ENCODE measurements at regions not wholly inside any gene's neighbourhood (a gene's known extent, or its start where the extent isn't known, plus 50 kb on each side); places are given as distances from the start of the nearest gene placed in this dataset.
"Not testable (repeated sequence)": the region's sequence is repeated elsewhere in the genome, so short reads cannot be mapped to it uniquely, and the experiment has no call there.

DNA sequence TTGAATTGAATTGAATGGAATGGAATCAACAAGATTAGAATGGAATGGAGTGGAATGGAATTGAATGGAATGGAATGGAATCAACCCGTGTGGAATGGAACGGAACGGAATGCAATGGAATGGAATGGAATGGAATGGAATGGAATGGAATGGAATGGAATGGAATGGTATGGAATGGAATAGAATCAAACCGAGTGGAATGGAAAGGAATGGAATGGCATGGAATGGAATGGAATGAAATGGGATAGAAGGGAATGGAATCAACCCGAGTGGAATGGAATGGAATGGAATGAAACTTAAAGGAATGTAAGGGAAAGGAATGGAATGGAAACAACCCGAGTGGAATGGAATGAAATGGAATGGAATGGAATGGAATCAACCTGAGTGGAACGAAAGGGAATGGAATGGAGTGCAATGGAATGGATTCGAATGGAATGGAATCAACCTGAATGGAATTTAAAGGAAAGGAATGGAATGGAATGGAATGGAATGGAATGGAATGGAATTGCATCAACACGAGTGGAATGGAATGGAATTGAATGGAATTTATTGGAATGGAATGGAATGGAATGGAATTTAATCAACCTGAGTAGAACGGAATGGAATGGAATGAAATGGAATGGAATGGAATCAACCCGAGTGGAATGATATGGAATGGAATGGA lies 1146.6 kb downstream of the RPIA start:
- no peaks in the 10 kb centered on the region for H3K27me3 ChIP-seq
- intact Hi-C loops (cut with DNase I; ENCODE audit: low total_unique reads): no loop called here

DNA sequence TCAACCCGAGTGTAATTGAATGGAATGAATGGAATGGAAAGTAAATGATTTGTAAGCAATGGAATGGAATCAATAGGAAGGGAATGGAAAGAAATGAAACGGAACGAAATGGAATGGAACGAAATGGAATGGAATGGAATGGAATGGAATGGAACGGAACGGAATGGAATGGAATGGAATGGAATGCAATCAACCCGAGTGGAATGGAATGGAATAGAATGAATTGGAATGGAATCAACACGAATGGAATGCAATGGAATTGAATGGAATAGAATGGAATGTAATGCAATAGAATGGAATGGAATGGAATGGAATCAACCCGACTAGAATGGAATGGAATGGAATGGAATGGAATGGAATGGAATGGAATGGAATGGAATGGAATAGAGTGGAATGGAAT lies 1148.7 kb downstream of the RPIA start:
- H3K27ac ChIP-seq; H3K4me3 ChIP-seq; H3K4me1 ChIP-seq; H3K9me3 ChIP-seq; H3K27me3 ChIP-seq; intact Hi-C loops (cut with DNase I; ENCODE audit: low total_unique reads); H3K36me3 ChIP-seq; DNase-seq: not testable (repeated sequence)

More for the DNA sequence above, 1146.6 kb downstream of the RPIA start:
- no peaks in the 10 kb centered on the region for H3K36me3 ChIP-seq
- no peak for DNase-seq
- peaks cover 0 to 7% of the 10 kb centered on the region in 2 donors for H3K9me3 ChIP-seq
- no peak overlapping the region for H3K27ac ChIP-seq
- no peaks in the 10 kb centered on the region for H3K4me1 ChIP-seq
- no peak overlapping the region for H3K4me3 ChIP-seq
- TF ChIP-seq POLR2A (IDR thresholded peaks at IDR 0.05): no peak
- TF ChIP-seq, protein P1, sequence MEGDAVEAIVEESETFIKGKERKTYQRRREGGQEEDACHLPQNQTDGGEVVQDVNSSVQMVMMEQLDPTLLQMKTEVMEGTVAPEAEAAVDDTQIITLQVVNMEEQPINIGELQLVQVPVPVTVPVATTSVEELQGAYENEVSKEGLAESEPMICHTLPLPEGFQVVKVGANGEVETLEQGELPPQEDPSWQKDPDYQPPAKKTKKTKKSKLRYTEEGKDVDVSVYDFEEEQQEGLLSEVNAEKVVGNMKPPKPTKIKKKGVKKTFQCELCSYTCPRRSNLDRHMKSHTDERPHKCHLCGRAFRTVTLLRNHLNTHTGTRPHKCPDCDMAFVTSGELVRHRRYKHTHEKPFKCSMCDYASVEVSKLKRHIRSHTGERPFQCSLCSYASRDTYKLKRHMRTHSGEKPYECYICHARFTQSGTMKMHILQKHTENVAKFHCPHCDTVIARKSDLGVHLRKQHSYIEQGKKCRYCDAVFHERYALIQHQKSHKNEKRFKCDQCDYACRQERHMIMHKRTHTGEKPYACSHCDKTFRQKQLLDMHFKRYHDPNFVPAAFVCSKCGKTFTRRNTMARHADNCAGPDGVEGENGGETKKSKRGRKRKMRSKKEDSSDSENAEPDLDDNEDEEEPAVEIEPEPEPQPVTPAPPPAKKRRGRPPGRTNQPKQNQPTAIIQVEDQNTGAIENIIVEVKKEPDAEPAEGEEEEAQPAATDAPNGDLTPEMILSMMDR (IDR thresholded peaks at IDR 0.05): no peak

DNA sequence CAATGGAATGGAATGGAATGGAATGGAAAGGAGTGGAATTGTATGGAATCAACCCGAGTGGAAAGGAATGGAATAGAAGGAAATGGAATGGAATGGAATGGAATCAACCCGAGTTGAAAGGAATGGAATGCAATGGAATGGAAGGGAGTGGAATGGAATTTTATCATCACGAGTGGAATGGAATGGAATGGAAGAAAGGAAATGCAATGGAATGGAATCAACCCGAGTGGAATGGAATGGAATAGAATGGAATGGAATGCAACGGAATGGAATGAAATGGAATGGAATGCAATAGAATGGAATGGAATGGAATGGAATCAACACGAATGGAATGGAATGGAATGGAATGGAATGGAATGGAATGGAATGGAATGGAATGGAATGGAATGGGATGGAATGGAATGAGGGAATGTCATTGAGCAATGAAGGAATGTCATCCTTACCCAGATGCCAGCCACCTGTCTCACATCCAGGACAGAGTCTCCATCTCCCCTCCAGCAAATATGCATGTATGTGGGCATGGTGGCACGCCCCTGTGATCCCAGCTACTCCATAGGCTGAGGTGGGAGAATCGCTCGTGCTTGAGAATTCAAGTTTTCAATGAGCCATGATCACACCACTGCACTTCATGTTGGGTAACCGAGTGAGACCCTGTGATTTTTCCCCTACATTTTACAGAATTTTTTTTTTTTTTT lies 1149.5 kb downstream of the RPIA start:
- H3K27ac ChIP-seq; DNase-seq; H3K36me3 ChIP-seq; H3K4me3 ChIP-seq; H3K9me3 ChIP-seq; intact Hi-C loops (cut with DNase I; ENCODE audit: low total_unique reads); H3K4me1 ChIP-seq; H3K27me3 ChIP-seq: not testable (repeated sequence)

DNA sequence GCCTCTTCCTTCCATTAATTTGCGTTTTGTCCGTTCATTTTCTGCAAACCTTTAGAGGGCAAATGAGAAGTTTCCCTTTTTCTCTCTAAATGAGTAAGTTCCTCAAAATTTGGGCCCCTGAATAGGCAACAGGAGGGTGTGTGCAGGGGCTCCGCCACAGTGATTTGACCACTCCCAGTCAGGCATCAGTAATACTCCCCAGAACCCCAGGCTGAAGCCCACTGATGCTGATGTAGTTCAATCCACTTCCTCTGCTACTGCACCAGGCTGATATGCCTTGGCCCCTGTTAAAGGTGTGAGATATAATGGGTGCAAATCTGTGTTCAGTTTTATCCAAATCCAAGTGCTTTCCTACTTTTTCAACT lies 1150.0 kb downstream of the RPIA start:
- intact Hi-C loops (cut with DNase I; ENCODE audit: low total_unique reads): no loop called here
- no peak for DNase-seq
- H3K4me3 ChIP-seq: no peak overlapping the region
- TF ChIP-seq, protein P1 (IDR thresholded peaks at IDR 0.05): no peak
- no peak for TF ChIP-seq POLR2A (IDR thresholded peaks at IDR 0.05)
- H3K36me3 ChIP-seq: no peaks in the 10 kb centered on the region
- peaks cover 0 to 7% of the 10 kb centered on the region in 2 donors for H3K9me3 ChIP-seq
- H3K27ac ChIP-seq: no peak overlapping the region
- no peaks in the 10 kb centered on the region for H3K27me3 ChIP-seq
- H3K4me1 ChIP-seq: no peaks in the 10 kb centered on the region

DNA sequence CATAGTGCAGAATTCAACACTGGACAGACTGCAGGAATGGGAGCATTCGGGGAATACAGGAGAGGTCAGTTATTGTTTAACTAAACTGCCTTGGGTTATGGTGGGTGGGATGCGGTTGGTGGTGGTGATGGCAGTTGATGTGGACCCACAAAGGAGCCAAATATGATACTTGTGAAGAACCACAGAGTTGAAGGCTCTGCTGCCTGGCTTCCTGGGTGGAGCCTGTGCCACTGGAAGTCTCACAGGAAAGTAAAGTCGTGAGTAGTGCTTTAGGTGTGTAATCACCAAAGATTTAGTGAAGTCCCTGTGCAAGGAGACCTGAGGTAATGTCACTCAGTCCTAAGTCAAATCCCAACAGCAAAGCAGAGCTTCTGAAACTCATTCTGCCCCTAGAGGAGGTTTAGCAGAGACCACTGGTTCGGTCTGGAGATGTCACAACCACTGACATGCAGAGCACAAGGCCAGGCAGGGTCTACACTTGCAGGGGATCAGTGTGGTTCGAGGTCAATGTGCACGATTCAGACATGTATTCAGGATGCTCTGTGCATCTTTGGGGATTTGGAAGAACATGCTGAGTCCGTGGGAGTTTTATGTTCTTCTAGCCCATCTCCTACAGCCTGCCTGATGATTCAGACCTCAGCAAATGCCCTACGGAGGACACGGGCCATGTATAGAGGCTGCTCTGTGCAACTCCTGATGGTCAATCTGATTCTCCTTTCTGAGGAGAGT lies 1150.9 kb downstream of the RPIA start:
- H3K4me3 ChIP-seq: no peak overlapping the region
- no peaks in the 10 kb centered on the region for H3K4me1 ChIP-seq
- H3K36me3 ChIP-seq: no peaks in the 10 kb centered on the region
- H3K9me3 ChIP-seq: peaks cover 0 to 7% of the 10 kb centered on the region in 2 donors
- DNase-seq: no peak
- no peaks in the 10 kb centered on the region for H3K27me3 ChIP-seq
- no peak overlapping the region for H3K27ac ChIP-seq
- intact Hi-C loops (cut with DNase I; ENCODE audit: low total_unique reads): no loop called here
- TF ChIP-seq, protein P1 (IDR thresholded peaks at IDR 0.05): no peak
- TF ChIP-seq POLR2A (IDR thresholded peaks at IDR 0.05): no peak

All from uterus (tissue), 3 donors.